Cerebellar cortex (tissue), 1 donor: ENCODE measurements at regions not wholly inside any gene's neighbourhood (a gene's known extent, or its start where the extent isn't known, plus 50 kb on each side); places are given as distances from the start of the nearest gene placed in this dataset.
"Not testable (repeated sequence)": the region's sequence is repeated elsewhere in the genome, so short reads cannot be mapped to it uniquely, and the experiment has no call there.

ENCODE experiments used
- DNase-seq: peaks from one replicate; pipeline ENCODE4 v3.0.0-alpha.2; 2015; ENCODE audit warnings: low spot score

GRCh38 chr7:1342090-1342640 is 109.5 kb downstream of the UNCX start:
- no peak for DNase-seq

GRCh38 chr7:1343551-1343950 is 110.9 kb downstream of the UNCX start:
- DNase-seq, result no peak

GRCh38 chr7:1344421-1344820 is 111.7 kb downstream of the UNCX start:
- DNase-seq, result no peak

GRCh38 chr7:1344981-1345701 is 112.5 kb downstream of the UNCX start:
- DNase-seq, result no peak

GRCh38 chr7:1345796-1346755 is 113.2 kb downstream of the MICALL2 start:
- no peak for DNase-seq

GRCh38 chr7:1346851-1347250 is 112.4 kb downstream of the MICALL2 start:
- DNase-seq, result no peak

- DNase-seq, result no peak
Observed at GRCh38 chr7:1348096-1348822, 111.0 kb downstream of the MICALL2 start.

GRCh38 chr7:1348823-1349335 is 110.4 kb downstream of the MICALL2 start:
- DNase-seq, result no peak

- no peak for DNase-seq
Observed at GRCh38 chr7:1349351-1349761, 109.9 kb downstream of the MICALL2 start.

- DNase-seq, result no peak
Observed at GRCh38 chr7:1351881-1352625, 107.2 kb downstream of the MICALL2 start.

GRCh38 chr7:1352656-1353271 is 106.5 kb downstream of the MICALL2 start:
- no peak for DNase-seq

GRCh38 chr7:1354661-1355567 is 104.4 kb downstream of the MICALL2 start:
- no peak for DNase-seq

GRCh38 chr7:1355568-1356340 is 103.5 kb downstream of the MICALL2 start:
- no peak for DNase-seq

- DNase-seq, result not testable (repeated sequence)
Observed at GRCh38 chr7:1356853-1357252, 102.4 kb downstream of the MICALL2 start.

- not testable (repeated sequence) for DNase-seq
Observed at GRCh38 chr7:1357260-1357600, 102.0 kb downstream of the MICALL2 start.

GRCh38 chr7:1357601-1358271 is 101.5 kb downstream of the MICALL2 start:
- DNase-seq, result no peak

- no peak for DNase-seq
Observed at GRCh38 chr7:1358376-1359050, 100.8 kb downstream of the MICALL2 start.

- DNase-seq, result no peak
Observed at GRCh38 chr7:1359051-1359400, 100.2 kb downstream of the MICALL2 start.
